ENCODE measurements at regions not wholly inside any gene's neighbourhood (a gene's known extent, or its start where the extent isn't known, plus 50 kb on each side); places are given as distances from the start of the nearest gene placed in this dataset.

DNA sequence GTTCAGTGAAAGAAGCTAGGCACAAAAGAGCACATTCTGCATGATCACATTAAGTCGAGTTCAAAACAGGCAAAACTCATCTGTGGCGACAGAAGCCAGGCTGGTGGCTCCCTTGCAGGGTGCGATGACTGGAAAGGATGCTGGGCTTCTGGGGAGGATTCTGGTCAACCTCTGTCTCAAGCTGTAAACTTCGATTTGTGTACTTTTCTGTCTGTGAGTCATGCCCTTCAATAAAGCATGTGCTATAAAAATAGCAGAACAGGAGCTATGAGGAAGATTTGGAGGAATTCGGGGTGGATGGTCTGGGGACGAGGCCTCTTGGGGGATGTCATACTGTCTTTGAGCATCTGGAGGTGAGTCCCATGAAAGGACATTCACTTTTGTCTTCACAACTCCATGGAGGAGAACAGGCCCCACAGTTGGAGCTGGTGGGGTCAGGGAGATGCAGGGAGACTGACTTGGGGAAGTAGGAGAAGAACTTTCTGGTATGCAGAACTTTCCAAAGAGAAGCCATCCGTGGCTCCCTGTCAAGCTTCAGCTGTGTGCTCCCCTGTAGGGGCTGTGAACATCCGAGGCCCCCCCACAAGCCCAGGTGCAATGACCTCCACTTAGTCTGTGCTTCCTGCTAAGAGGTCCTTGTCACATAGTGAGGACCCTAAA lies 77.8 kb upstream of the LINC01488 start:
- WGBS, 2 experiments (ENCODE audit: extremely low coverage in 2 of 2, insufficient read length in 1 of 2), result no CpG with 5 or more reads among the region's 8 CpGs
- intact Hi-C loops (cut with micrococcal nuclease), result no loop called here
- in situ Hi-C loops (cut with MboI; ENCODE audit: low sequenced_read_pairs), result no loop called here

More for the DNA sequence above, 77.8 kb upstream of the LINC01488 start:
- dilution Hi-C loops (cut with HindIII; ENCODE audit: low sequenced_read_pairs, unreplicated experiment), result no loop called here
- no peak overlapping the region for H2AK9ac ChIP-seq (replicated peaks; ENCODE audit: low read depth, low read length, poor library complexity)
- ATAC-seq (ENCODE audit: low read depth) (peak; percentile 83), DNase-seq (peak; percentile 82)
- peak overlapping the region; percentile 31; the same call in 1 of the 2 replicates for H3K23ac ChIP-seq (ENCODE audit: low read depth, low read length)
- H3K9ac ChIP-seq (ENCODE audit: low read depth, low read length), result no peak overlapping the region
- H2BK20ac ChIP-seq (ENCODE audit: low read depth, low read length), result peak overlapping the region; percentile 81
- no peak overlapping the region for H3K4me3 ChIP-seq (ENCODE audit: insufficient read depth, low read depth, low read length)
- peak overlapping the region; percentile 67; the same call in 2 of the 3 replicates for H2BK15ac ChIP-seq (ENCODE audit: low read depth, low read length)
- peak overlapping the region; percentile 56; the same call in 1 of the 2 replicates for H4K91ac ChIP-seq (ENCODE audit: insufficient read depth, low read depth, low read length)
- peak overlapping the region; percentile 63 for H2AFZ ChIP-seq (replicated peaks; ENCODE audit: low read length, poor library complexity)
- H3K14ac ChIP-seq (replicated peaks; ENCODE audit: low read depth, low read length), result peak overlapping the region; percentile 24; the same call in 1 of the 2 replicates
- H3K9me1 ChIP-seq (ENCODE audit: insufficient read depth, low read length), result peaks cover 12% of the 10 kb centered on the region; the same call in 1 of the 2 replicates
- H3K79me1 ChIP-seq (ENCODE audit: low read depth in 1 of 2, low read length in 2 of 2), result no peaks in the 10 kb centered on the region
- no peaks in the 10 kb centered on the region for H4K20me1 ChIP-seq (ENCODE audit: insufficient read depth, low read length)
- H3K4me1 ChIP-seq (ENCODE audit: control insufficient read depth, insufficient read depth, low read length), result peaks cover 10% of the 10 kb centered on the region
- H3K27ac ChIP-seq (ENCODE audit: insufficient read depth, low read length), result 0 out of 2 replicates have a peak overlapping the region, but pooled peaks have one; percentile 15
- H3K56ac ChIP-seq (ENCODE audit: extremely low read depth, insufficient read depth, low read length), result peak overlapping the region; percentile 22; the same call in 1 of the 2 replicates
- no peak overlapping the region; the same call in 1 of the 2 replicates for H3K18ac ChIP-seq (ENCODE audit: low read depth, low read length)
- H2AK5ac ChIP-seq (ENCODE audit: low read depth, low read length), result peak overlapping the region; percentile 79
- peak; percentile 64; the same call in 1 of the 2 replicates for TF ChIP-seq FOS (IDR thresholded peaks at IDR 0.05; ENCODE audit: low read depth, low read length)
- TF ChIP-seq, protein P1, sequence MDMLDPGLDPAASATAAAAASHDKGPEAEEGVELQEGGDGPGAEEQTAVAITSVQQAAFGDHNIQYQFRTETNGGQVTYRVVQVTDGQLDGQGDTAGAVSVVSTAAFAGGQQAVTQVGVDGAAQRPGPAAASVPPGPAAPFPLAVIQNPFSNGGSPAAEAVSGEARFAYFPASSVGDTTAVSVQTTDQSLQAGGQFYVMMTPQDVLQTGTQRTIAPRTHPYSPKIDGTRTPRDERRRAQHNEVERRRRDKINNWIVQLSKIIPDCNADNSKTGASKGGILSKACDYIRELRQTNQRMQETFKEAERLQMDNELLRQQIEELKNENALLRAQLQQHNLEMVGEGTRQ (IDR thresholded peaks at IDR 0.05; ENCODE audit: low read depth, low read length), result no peak
- TF ChIP-seq RFX5 (IDR thresholded peaks at IDR 0.05; ENCODE audit: low read depth, low read length), result no peak
- peak overlapping the region; percentile 8; the same call in 1 of the 2 replicates for H3K4me2 ChIP-seq (ENCODE audit: low read depth, low read length)
- ChIA-PET POLR2A (ENCODE audit: unreplicated experiment) (no interaction called here), CTCF (no interaction called here)
- H3K4ac ChIP-seq (ENCODE audit: low read depth, low read length), result peak overlapping the region; percentile 72
- H2BK5ac ChIP-seq (ENCODE audit: low read depth, low read length, poor library complexity, severe bottlenecking), result no peak overlapping the region
- no peak overlapping the region for H4K5ac ChIP-seq (ENCODE audit: low read depth, low read length)
- no peaks in the 10 kb centered on the region for H3K27me3 ChIP-seq (ENCODE audit: control insufficient read depth, insufficient read depth, low read length)
- H3K36me3 ChIP-seq (ENCODE audit: control insufficient read depth, insufficient read depth, low read length), result no peaks in the 10 kb centered on the region
- peak overlapping the region in 1 of 2 experiments; percentile 48; a peak in 1 of 4 replicates for H4K8ac ChIP-seq (ENCODE audit: low read depth in 2 of 2, low read length in 2 of 2)
- peak overlapping the region; percentile 87 for H2BK120ac ChIP-seq (ENCODE audit: low read depth, low read length)
- no TSS peak for BruUV-seq (replicated peaks)
- H3K9me3 ChIP-seq (ENCODE audit: control insufficient read depth, insufficient read depth, low read length), result peaks cover 6% of the 10 kb centered on the region

All from IMR-90 (cell line).